ENCODE measurements at regions not wholly inside any gene's neighbourhood (a gene's known extent, or its start where the extent isn't known, plus 50 kb on each side); places are given as distances from the start of the nearest gene placed in this dataset.
A peak's percentile ranks its signal among the peaks of the same experiment; 100 is the strongest.

DNA sequence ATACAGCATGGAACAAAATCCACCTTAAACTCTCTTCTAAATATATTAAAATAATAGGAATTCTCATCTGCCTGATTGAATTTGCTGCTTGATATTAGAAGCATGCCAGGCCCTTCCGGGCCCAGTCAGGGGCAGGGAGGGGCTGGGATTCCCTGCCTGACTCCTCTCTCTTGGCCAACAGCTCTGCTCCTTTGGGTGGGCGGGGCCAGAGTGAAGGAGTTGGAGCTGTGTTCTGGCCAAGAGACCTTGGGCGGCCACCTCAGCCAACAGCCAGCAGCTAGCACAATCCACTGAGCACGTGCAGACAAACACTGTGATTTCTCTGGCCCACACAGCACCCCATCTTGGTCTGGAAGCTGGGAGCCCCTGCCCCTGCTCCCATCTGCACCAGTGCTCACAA lies 140.3 kb downstream of the PJA1 start:
- DNase-seq, result no peak

DNA sequence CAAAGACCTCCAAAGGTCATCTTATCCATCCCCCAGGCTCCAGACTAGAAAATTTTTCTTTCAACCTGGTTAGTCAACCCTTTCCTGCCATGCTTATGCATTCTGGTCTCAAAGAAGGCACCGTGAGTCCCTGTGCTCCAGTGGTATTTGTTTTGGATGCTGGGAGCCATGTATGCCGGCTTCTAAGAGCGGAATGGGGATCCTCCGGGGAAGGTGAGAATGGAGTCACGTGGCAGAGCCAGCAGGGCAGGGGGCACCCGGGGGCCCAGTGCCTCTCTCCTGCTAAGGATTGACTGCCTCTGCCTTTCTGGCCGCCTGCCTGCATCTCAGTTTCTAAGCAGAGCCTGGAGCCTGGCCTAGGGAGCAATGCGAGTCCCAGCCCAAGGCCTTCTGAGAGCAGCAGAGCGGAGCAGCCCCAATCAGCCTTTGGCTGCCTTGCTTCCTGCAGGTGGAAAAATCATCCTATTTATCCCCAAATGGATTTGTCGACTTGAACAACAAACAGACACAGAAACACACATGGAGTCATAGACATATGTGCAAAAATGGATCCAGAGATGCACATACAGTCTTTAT lies 141.0 kb downstream of the PJA1 start:
- no peak for DNase-seq

DNA sequence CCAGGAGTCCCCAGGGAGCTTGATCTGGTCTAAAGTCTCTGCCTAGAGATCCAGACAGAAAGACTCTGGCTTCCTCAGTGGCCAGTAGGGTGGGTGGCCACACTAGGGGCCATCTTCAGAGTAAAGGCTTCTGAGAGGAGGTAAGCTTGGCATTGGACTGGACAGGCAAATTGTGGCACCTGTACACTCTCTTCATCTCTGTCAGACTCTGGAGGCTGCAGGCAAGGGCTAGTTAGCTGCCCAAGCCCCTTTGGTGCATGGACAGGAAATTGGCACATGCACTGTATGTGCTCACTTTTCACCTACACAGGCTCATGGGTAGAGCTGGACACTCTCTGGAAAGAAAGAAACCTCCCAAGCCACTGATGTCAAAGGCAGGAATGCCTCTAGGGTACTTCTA lies 142.8 kb downstream of the PJA1 start:
- no peak for DNase-seq

DNA sequence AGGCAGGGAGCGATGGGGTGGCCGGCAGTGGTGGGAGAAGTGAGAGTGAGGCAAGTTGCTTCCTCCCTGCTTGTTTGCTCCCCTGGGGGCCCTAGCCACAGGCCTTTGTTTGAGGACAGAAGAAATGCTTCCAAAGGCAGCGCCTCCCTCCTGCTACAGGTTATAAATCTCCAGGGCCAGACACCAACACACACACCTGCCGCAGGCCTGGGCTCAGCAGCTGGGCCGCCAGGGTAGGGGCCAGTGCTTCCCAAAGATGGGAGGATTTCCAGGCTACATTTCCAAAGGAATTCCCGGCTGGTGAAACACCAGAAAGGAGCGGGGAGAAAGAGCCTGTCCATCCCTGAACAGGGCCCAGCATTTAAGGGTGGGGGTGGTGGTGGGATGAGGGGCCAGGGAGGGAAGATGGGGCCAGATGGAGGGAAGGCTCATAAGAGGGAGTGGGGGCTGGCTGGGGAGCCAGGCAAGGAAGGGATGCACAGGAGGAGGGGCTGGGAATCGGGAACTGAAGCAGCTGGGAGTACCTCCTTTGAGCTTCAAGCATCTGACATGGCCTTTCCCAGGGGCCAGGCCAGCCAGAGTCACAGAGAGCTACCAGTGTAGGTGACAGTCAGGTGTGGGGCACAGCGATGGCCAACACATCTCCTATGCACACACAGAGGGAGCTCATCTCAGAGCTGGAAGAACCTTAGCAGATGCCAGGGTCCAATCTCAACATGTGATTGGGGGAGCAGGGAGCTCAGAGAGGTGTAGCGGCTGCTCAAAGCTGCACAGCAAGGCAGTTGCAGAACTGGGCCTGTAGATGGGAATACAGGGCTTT lies 143.9 kb downstream of the PJA1 start:
- DNase-seq, result no peak

DNA sequence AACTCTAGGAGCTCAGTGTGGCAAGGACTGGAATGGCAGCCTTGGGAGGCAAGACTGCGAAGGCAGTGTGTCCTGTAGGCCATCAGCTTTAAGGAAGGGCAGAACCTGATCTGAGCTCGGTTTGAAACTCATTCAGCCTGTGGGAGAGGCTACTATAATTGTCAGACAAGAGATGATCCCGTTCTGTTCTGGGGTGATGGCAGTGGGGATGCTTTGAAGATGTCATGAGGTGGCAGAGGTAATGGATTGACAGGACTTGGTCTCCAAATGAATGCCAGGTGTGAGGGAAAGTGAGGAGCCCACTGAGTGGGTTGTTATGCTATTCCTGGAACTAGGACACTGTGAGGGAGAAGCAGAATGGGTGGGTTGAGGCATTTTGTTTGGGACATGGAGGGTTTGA lies 144.9 kb downstream of the PJA1 start:
- no peak for DNase-seq

DNA sequence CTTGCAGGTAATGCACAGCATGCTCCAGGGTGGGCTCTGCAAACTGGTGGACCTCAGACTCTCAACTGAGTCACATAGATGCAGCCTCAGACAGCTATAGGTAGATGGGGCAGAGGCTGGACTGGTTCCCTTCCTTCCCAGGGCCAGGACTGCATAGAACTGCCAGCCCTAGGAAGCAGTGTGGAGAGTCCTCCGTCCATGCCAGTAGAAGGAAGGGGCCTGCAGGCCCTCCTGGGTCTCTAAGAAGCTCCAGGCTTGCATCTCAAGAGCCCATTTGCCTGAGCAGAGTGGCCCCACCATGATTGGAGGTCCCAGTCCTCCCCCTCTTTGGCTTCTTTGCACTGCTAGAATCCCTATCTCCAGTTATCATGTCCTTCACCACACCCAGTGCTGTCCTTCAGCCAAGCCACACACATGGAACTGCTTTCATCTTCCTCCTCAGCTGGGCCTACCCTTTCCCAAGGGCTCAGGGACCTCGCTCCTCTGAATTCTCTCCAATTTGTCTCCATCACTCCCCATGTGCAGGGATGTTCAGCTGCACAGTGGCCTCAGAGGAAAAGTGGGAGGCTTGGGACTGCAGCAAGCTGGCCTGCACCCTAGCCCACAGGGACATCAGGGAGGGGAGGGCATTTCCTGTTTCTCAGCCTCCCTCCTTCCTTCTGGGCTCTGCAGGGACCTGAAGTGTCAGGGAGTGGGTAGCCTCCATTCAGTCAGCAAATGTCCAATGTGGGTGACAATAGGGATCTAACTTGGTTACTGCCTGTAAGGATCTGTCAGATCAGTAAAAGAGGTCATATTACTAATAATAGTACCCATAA lies 146.0 kb downstream of the PJA1 start:
- DNase-seq, result no peak

DNA sequence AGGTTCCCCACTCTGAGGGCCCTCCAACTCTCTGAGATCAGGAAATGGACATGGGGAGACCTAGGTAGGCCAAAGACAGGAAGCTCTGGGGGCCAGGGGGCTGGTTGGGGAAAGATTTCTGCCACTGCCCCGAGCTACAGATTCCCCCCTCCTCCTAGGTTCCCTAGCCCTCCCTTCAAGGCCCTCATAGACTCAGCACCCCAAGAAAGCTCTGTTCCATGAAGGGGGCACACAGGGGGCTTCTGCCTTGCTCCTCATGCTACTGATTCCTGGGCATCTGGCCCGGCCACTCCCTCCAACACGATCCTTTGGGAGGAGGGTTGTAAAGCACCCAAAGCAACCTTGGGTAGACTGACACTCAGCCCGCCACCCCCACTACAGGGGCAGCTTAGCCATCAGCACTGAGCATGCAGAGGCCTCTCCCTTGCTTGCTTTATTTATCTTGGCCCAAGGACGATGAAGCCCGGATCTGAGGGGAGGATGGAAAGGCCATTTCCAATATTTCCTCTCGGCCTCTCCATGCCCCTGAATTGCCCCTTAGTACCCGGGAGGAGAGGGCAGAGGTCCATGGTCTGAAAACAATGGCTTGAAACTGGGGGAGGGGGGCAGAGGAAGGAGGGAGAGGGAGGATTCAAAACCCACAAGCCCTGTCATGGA lies 146.7 kb downstream of the PJA1 start:
- DNase-seq, result no peak

DNA sequence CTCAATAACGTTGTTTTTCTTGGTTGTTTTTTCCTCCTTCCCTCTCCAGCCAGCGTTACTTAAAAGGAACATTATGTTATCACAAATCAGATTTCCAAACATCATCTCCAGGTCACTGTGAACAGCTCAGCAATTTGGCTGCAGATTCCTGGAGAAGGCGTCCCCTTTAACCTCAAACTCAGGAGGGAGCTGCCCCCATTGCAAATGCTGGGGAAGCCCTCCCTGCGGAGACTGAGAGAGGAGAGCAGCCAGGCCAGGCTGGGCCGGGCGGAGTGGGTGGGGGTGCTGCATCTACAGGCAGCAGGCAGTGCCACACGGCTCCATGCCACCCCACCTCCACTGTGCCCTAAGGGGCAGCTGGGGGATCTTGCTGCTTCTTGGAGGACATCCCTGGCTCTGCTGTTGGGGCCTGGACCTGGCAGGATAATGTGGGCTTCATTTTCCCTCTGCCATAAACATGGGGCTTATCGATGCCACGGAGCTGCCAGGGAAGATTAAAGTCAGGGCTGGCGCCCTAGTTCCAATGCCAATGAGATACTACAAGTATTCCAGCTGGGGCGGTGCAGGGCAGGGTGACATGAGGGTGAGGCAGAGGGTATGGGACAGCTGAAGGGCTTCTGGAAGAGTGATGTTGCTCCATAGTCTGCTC lies 148.8 kb downstream of the PJA1 start:
- no peak for DNase-seq

DNA sequence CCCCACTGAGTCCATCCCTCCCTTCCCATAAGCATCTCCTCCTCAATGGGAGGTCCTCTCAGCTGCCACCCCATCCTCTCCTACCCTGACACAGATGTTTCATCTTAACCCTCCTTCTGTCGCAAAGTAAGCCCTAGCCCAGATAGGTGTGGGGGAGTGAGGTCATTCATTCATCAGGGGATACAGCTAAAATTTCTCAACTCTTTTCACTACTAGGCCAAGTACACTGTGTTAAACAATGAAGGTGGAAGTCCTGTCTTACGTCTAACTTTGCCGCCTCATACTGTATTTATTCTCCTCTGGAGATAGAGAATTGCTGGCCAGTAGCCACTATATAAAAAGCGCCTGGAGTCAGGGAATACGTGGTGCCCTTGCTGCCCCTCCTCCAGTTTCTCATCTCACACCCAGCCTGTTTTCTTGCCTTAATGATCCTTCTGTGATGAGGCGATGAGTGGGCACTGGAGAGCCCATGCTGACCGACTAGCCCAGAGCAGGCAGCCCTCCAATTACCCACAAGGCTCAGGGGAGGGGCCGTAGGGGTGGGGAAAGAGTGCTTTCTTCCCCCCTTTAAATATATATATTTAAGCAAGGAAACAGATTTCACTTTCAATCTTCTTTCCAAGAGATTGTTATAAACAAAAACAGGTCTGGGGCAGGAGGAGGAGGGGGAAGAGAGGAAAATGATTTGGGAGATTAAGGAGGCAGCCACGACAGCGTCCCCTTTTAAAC lies 149.5 kb downstream of the PJA1 start:
- no peak for DNase-seq

DNA sequence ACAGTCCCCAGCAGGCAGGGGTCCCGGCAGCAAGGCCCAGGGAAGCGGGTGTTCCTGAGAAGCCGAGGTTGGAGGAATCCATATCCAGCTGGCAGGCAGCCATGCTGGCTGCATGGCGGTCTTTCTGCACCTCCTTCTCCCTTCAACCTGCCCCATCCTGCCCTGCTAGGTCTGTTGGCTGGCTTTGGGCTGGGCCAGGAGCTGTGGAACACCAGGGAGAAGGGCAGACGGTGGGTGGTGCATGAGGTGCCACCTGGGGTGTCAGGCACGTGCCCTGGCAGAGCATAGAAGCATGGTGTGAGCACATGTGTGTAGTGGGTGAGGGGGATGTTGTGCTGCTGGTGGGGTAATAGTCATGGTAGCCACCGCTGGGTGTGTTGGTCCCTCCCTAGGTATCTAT lies 150.1 kb downstream of the PJA1 start:
- no peak for DNase-seq

DNA sequence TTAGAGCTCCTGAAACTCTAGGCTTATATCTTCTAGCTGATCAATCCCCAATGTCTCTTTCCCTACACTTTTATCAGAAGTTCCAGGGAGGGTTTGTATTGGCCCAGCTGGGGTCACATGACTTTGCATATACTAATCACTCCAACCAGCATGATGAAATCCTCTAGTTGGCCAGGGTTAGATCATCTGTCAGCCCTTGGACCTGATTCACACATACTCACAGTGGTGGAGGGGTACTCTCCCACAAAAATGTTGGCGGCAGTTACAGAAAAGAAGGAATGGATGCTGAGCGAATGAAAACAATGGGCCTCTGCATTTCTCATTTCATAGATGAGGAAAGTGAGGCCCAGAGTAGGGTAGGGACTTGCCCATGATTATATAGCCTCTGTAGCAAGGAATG lies 151.1 kb downstream of the PJA1 start:
- no peak for DNase-seq

DNA sequence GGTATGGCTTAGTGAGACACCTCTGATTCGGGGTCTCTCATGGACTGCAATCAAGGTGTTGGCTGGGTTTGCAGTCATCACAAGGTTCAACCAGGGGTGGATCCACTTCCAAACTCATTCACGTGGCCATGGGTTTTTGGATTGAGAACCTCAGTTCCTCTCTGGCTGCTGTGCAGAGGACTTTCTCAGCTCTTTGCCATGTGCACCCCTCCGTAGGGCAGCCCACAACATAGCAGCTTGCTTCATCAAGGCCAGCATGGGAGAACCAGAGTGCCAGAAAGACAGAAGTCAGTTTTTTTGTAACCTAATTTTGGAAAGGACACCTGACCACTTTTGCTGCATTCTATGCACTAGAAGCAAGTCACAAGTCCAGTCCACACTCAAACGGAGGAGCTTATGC lies 154.9 kb downstream of the PJA1 start:
- no peak for DNase-seq

DNA sequence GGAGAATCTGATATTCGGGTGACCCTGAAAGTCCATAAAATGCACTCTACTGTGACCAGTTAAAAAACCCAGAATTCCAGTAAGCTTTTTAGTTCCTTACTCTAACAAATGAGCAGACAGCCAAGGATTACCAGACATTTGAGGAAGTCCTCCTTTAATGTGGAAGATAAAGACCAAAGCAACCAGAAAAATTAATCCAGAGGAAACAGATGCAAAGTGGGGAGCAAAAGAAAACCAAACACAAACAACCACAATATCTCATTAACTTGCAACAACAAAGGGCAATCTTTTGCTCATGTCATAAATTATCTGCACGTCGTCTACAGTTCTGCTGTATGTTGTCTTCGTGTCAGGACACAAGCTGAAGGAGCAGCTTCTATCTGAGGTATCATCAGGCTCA lies 164.4 kb downstream of the PJA1 start:
- peak; percentile 1 for DNase-seq

DNA sequence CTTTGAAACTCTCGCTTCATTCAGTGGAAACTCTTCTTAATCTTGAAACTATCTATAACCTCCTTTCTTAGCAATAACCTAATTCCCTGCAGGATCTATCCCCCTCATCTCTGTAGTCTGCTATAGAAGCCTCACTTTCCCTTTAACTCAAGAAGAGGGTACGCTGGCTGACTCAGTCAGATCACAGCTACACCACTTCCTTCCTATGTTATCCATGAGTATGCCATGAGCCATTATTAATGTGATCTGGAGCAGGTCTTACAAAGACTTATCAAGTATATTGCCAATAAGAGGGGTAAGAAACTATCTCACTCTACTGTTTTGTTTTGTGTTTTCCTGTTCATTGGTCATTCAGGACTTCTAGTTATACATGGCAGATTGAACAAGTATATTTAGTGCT lies 165.3 kb downstream of the PJA1 start:
- no peak for DNase-seq

DNA sequence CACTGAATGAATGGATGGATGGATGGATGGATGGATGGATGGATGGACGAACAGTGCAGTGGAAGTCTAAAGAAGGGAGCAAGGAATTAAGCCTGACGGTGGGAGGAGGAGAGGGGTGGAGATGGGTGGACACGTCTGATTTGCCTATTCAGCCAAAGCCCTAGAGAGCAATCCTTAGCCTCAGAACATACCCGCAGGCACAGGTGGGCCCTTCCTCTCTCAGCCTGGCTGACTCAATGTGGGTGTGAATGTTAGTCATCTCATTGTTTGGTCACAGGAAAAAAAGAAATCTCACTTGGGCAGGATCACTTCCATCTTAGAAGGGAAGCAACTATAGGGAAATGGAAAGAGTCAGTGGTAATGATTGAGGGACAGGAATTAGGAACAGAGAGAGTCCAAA lies 165.9 kb downstream of the PJA1 start:
- DNase-seq, result no peak

DNA sequence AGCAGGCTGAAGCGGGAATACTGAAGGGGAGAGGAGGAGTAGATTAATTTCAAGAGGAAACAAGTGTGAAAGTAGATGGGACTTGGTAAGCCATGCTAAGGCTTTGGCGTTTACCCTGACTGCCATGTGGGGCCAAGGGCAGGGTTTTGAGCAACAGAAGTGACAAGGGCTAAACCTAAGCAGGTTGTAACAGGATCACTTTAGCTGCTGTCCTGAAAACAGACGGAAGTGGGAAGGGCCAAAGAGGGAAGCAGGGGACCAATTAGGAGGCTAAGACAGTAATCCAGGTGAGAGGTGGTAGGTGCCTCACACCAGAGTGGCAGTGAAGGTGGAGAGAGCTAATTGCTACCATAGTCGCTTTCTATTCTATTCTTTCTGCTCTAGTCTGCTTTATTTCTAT lies 166.5 kb downstream of the PJA1 start:
- DNase-seq, result no peak

DNA sequence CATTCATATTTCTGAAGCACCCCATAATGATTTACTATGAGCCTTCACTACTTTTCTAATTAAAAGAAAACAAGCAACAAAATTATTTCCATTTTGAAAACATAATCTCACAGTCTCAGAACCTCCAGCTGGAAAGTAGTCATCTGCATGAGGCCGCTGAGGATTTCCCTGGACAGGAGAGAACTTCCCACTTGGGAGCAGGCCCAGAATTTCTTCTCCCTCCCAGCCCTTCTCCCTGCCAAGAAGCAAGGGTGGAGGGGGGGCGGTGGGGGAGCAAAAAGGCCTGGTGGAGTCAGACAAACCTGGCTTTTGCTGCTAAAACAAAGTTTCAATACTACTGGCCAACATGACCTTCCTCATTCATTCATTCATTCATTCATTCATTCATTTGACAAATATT lies 167.3 kb downstream of the PJA1 start:
- no peak for DNase-seq

DNA sequence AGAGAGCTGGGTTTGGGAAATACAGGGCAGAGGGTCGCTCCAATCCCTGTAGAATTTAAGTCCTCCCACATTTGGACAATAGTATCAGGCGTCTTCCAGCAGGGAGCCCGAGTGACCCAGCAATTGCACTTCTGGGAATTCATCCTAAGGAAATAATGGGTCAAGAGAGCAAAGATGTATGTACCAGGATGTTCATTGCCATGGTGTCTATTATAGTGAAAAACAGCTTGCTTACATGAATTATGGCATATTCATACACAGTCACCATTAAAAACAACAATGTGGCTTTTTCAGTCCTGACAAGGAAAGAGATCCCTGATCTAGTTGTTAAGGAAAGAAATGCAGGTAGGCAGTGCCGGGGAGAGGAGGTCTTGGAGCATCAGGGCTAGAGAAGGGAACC lies 167.7 kb downstream of the PJA1 start:
- DNase-seq, result no peak

DNA sequence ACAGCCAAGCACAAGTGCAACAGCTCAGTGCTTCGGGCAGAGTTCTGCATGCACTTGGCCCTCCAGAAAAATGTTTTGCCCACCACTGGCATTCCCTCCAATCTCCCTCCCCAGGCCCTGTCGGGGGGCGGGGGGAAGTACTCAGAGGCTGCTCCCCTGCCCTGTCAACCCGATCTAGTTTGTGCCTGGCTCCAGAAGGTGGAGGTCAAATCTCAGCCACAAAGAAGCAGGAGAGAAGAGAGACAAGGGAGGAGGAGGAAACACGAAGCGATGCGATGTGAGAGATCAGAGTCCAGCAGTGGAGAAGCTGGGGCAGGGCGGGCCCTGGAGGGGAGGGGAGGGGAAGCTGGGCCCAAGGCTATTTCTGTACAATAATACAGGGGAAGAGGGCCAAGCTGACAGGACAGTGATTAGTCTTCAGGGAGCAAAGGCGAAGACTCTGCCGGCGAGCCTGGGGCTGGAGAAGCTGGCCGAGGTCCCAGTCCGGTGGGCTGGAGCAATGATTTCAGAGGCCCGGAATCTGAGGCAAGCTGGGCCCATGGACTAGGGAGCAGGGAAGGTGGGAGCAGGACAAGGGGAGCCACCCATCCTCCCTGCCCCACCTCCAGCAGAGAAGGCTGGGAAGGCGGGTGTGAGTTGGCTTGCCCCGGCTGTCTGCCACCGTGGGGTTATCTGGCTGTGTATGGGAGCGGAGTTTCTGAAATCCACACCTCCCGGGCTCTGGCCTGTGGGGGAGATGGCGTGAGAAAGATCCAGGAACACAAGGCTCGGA lies 167.1 kb downstream of the EFNB1 start:
- DNase-seq, result no peak

DNA sequence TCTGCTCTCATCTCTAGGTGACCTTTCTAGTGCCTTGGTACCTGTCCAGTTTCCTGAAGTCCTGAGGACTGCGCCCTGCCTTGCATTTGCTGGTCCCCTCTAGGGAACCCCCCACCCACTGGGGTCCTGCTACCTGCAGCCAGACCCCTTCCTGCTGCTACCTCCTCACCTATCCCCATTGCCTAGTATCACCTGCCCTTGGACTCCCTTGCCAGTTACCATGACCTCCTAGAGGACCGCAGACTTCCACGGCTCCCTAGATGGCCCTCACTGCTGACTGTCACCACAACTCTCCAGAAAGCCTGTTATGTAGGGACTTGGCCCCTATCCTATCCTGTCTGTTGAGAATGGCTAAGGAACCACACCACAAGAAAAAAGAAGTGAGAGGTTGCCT lies 166.6 kb downstream of the EFNB1 start:
- no peak for DNase-seq

DNA sequence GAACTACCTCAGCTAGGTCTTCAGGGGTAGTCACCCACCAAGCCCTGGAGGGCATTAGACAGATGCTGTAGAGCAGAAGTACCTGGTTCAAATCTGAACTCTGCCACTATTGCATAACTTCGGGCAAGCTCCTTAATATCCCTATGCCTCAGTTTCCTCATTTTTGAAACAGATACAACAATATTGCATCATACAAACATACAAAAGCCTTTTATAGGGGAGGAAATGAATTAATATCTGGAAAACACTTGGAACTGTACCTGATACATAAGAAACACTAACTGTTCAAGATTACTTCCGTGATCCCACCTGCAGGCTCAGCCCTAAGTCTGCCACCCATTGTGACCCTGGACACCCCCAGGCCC lies 166.1 kb downstream of the EFNB1 start:
- DNase-seq, result no peak

Measured in hematopoietic multipotent progenitor cell treated with erythropoietin and hydrocortisone succinate and interleukin-3 and kit ligand, for 6 days (in vitro differentiated cells).